RCC 7860 (cell line): ENCODE measurements at regions not wholly inside any gene's neighbourhood (a gene's known extent, or its start where the extent isn't known, plus 50 kb on each side); places are given as distances from the start of the nearest gene placed in this dataset.
"Not testable (repeated sequence)": the region's sequence is repeated elsewhere in the genome, so short reads cannot be mapped to it uniquely, and the experiment has no call there.

ENCODE experiments used
- DNase-seq: peaks from one replicate; pipeline ENCODE4 v3.0.0-alpha.2; 2015; ENCODE audit warnings: low spot score
- FAIRE-seq: peaks from 2 replicates; lab custom pipeline; 2012; peaks lifted over from hg19 to GRCh38; lab: Jason Lieb, UNC

DNA sequence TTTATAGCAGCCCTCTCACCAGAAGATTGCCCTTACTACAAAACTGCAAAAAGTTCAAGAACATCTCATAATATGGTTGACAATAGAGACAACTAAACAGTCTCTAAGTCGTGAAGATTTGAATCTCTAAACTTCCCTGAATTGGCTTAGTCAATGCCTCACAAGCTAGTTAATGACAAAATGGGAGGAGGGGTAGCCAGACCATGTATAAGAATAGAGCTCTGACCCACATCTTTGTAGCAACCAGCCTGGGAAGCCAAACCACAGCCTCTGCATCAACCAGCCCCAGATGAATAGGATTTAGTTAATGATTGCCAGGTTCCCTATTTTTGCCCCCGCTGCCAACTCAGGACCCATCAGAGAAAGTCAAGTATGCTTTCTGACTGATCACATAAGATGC lies 1265.9 kb upstream of the PCDH10 start:
- DNase-seq = peak; percentile 6
- peak; percentile 60 for FAIRE-seq

DNA sequence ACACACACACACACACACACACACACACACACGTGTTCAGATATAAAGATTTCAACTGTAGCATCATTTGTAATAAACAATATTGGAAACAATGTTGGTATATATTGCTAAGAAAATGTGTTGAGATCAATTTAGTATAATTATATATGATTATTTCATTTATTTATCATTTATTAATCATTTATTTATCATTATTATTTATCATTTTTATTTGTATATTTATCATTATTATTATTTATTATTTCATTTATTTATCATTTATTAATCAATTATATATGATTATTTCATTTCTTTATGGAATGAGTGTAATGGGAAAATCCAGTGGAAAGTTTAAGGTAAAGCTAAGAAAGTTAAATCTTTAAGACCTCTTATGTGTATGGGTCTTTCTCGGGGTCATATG lies 1223.4 kb upstream of the PCDH10 start:
- DNase-seq = not testable (repeated sequence)
- peak; percentile 69 for FAIRE-seq

DNA sequence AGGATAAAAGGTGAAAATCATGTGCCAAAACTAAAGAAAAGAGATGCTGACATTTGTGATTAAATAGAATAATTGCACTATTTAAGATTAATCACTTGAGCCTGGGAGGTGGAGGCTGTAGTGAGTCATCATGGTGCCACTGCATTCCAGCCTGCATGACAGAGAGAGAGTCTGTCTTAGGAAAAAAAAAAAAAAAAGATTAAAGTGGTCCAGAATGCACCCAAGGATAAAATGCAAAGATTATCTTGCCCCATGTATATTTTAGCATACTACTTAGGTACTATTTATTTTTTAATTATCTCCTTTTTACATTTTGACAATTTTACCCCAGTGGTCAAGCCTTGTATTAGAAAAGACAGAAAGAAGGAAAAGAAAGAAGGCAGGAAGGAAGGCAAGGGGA lies 1181.4 kb upstream of the PCDH10 start:
- peak; percentile 91 for FAIRE-seq
- DNase-seq = not testable (repeated sequence)

DNA sequence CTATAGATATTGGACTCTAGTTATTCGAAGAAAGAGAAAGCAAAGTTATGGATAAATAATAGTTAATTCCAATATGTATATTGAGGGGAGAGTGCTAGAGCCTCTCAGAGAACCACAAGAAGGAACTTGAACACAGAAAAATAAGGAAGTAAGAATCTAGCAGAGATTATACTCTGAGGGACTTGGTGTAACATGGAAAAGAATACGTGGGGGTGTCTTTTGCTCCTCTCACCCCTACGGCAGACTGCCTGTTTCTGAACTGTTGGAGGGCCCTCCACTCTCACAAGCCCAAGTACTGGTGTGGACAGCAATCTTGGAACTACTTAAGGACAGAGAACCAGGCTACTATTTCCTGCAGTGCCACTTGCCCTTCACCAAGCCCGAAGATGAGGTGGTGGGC lies 1174.4 kb upstream of the PCDH10 start:
- no peak for FAIRE-seq
- no peak for DNase-seq

DNA sequence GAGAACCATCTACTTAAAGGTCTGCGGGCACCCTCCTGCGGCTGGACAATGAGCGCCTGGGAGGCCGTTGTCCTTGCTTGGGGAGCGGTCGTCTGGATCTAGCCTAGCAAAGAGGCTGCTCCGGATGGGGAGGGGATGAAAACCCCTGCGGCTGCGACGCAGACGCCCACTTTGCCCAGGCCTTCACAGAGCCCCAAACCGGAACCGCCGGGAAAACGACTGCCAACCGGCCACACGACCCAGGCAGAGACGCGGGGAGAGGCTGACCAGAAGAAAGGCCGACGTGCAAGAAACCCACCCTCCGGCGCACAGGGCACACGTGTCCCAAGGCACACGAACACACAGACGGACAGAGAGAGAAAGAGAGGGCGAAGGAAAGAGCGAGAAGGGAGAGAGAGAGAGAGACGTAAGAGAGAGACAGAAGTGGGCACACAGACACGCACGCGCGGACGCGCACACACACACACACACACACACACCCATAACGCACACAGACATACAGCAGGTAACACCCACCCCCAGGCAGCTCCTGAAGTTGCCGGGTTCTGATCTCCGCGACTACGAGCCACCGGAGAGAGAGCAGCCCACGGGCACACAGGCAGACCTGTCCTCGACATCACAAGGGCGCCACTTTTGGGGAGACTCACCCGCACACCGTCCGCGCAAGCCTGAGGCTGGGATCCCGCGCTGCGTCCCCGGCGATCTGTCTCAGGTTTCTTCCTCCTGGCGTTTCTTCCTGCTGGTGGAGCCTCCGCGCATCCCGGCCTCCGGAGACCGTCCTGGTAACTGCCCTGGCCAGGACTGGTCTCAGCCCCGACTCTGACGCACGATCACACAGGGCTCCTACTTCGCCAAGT lies 1173.6 kb upstream of the PCDH10 start:
- FAIRE-seq, DNase-seq: not testable (repeated sequence)

DNA sequence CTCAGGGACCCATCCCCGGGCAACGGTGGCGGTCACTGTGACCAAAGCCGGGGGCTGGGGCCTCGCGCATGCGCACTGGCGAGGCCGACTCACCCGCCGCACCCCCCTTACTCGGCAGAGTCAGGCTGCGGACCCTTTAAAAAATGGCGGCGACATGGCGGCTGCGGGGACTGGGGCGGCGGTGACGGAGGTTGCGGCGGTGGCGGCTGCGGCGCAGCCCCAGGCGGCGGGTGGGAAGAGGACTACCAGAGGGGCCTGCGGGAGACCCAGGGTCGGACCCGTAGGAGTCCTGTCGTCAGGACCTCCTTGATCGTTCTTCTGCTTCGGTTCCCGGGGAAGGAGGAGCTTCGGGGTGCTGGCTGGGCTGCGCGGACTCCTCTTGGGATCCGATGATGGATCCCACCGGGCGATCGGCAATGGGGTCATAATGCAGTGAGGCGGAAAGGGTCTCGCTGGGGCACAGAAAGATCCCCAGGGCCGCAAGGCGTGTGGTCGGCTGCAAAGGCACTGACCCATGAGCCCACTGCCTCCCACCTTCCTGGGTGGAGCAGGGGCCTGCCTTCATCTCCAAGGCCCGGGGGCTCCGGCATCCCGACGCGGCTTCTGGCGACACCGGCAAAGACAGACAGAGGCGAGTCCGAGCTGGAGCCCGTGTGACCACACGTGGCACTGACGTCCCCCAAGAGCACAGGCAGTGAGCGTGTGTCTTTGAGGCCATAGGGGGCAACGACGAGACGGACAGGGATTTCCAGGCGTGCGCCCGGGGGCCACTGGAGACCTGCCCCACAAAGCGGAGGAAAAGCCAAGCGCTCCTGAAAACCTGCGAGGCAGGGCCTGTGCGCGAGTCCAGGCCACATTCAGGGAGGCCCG lies 1172.7 kb upstream of the PCDH10 start:
- DNase-seq, FAIRE-seq: not testable (repeated sequence)

DNA sequence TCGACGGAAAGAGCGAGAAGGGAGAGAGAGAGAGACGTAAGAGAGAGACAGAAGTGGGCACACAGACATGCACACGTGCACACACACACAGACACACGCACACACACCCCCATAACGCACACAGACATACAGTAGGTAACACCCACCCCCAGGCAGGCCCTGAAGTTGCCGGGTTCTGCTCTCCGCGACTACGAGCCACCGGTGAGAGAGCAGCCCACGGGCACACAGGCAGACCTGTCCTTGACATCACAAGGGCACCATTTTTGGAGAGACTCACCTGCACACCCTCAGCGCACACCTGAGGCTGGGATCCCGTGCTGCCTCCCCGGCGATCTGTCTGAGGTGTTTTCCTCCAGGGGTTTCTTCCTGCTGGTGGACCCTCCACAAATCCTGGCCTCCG lies 1171.0 kb upstream of the PCDH10 start:
- DNase-seq = no peak
- FAIRE-seq = no peak

DNA sequence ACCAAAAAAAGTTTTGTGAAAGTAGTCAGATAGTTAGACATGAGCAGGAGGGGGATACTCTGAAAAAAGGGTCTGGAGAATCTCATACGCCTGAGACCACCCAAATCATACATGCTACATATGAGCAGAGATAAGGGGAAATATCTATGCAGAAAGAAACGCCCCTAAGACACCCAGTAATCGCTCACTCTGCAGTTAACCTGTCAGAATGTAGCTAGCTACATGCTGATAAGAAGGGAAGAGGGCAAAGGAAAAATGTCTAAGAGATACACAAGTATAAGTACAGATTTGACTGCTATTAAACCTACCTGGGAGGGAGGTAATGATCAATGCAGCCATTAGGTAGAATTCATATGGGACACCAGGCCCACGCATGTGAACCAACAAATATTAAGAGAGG lies 1159.5 kb upstream of the PCDH10 start:
- DNase-seq = no peak
- no peak for FAIRE-seq

DNA sequence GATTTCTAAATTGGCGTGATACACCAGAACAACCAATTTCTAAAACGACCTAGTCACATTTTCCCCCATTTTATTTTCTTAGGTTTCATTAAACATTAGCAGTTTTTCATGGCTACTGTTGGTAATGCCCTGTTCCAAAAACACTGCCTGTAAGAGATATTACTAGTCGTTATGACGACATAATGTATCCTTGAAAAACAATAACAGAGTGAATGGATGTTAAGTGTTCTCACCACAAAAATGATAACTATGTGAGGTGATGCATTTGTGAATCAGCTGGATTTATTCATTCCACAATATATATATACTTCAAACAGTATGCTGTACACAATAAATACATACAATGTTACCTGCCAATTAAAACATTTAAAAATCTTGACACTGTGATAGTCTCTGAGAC lies 1147.6 kb upstream of the PCDH10 start:
- FAIRE-seq = no peak

DNA sequence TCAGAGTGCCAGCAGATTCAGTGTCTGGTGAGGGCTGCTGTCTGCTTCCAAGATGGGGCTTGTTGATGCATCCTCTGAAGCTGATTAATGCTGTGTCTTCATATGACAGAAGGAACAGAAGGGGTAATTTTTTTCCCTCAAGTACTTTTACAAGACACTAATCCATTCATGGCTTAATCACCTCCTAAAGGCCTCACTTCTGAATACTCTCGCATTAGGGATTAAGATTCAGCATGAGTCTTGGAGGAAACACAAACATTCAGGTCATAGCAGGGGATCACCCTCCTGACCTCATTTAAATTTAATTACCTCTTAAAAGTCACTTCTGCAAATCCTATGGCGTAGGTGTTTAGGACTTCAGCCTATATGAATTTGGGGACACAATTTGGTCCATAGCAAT lies 1145.5 kb upstream of the PCDH10 start:
- FAIRE-seq = no peak
- DNase-seq = no peak

More for the DNA sequence above, 1147.6 kb upstream of the PCDH10 start:
- DNase-seq = peak; percentile 39

DNA sequence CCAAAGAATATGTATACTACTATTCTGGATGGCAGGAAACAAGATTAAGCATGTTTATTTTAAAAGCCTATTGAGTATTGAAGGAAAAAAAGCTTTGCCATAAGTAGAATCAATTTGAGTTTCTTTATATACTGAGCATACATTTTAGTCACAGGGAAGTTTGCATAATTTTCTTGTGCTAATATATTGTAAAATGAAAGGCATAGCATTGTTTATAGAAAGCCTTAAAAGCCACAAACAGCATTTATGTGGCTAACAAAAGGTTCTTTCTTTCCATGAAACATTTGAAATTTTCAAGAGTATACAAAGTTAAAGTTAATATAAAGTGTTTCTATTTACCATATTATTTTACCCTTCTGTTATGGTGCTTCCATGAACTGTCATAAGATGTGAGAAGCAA lies 1133.8 kb upstream of the PCDH10 start:
- FAIRE-seq (no peak), DNase-seq (no peak)

DNA sequence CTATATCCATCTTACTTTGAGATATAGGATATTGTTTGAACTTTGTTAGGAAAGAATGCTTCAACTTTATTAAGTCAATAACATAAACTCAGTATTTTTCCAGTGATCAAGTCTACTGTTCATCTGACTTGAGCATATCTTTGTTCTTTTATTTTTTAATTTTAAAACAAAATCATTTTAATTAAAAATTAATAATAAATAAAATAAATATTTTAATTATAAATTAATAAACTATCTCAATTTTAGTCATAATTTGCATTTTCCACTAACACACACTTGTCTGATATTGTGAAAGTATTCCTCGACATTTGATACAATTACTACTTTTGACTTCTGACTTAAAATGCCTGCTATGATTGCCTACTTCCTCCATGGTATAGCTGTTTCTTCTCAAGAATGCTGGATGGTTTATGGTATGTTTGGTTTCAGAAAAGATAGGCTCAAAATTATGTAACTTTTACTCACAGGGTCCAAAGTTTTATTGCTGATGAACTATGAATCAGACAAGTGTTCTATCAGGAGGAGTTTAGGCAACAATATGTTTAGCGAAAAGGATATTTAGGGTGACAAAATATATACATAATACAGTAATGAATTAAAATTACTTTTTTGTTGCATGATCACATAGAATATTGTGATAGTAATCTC lies 1132.3 kb upstream of the PCDH10 start:
- FAIRE-seq (no peak), DNase-seq (no peak)

DNA sequence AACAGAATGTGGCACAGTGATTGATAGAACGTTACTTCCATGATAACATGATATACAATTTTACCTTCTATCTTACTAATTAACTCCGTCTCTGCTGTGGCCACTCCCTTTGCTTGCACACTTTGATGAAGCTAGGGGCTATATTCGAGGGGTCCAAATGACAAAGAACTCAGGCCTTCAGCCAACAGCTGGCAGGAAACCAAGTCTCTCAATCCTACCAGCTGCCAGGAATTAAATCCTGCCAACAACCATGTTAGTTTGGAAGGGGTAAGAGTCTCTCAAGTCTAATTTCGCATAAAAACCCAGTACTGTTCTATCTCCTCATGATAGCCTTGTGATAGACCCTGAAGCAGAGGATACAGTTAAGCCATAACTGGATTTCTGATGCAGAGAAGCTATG lies 1122.9 kb upstream of the PCDH10 start:
- DNase-seq (no peak), FAIRE-seq (no peak)

DNA sequence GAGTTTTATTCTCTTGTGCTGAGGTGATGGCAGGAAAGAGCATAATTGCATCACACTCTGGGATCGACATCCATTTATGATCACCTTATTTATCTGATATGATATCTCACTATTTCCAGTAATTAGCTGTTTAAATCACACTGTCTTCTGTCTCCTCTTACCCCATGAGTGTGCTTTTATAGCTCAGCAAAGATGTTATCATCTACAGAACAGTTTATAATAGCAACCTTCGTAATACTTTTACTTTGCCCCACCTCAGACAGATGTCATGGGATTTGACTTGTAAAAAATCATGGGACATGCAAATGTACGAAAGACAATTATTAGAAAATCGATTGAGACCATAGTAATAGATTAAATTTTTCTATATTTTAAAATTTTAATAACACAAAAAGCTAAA lies 1122.3 kb upstream of the PCDH10 start:
- DNase-seq (no peak), FAIRE-seq (no peak)

DNA sequence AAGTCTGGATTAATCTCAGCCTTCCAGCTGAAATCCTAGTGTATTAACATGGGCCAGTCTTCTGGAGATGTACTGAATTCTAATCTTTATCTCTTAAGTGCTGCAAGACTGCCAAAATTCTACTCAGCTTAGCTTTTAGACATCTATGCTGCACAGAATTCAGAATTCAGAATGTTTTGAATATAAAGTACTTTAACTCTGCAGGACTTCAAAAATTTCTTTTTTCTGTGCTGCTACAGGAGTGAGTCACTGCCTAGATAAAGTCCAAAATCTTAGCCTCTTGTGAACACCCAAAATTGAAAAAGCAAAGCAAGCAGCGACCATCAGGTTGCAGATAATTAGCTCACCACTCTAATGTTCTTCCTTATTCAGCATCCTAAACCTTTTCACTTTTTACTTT lies 1092.6 kb upstream of the PCDH10 start:
- DNase-seq = no peak

DNA sequence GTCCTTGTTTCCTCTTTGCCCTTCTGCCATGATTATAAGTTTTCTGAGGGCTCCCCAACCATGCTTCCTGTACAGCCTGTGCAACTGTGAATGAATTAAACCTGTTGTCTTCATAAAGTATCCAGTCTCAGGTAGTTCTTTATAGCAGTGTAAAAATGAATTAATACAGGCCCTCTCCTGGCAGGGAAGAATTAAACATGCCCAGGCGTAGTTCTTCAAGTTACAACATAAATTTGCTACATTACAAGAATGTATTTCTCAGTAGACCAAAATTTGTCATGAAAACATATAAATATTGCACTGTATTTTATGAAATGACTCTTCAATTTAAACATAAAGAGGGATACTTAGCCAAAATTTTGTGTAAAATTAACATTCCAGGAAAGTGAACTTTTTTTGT lies 1089.9 kb upstream of the PCDH10 start:
- no peak for DNase-seq
- FAIRE-seq = no peak

More for the DNA sequence above, 1092.6 kb upstream of the PCDH10 start:
- no peak for FAIRE-seq

DNA sequence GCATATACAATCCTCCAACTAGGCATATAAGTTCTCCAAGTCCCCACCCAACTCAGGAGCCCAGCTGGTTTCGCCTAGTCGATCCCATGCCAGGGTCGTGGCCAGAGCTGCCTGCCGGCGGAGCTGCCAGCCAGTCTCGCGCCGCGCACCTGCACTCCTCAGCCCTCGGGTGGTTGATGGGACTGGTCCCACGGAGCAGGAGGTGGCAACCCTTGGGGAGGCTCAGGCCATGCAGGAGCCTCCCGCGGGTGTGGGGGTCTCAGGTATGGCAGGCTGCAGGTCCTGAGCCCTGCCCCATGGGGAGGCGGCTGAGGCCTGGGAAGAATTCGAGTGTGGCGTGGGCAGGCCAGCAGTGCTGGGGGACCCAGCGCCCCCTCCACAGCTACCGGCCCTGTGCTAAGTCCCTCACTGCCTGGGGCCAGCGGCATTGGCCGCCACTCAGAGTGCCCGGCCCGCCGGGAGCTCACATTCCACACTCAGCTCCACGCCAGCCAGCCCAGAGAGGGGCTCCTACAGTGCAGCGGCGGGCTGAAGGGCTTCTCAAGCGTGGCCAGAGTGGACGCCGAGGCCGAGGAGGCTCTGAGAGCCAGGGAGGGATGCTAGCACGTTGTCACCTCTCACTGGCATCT lies 1086.4 kb upstream of the PCDH10 start:
- DNase-seq (no peak), FAIRE-seq (no peak)

DNA sequence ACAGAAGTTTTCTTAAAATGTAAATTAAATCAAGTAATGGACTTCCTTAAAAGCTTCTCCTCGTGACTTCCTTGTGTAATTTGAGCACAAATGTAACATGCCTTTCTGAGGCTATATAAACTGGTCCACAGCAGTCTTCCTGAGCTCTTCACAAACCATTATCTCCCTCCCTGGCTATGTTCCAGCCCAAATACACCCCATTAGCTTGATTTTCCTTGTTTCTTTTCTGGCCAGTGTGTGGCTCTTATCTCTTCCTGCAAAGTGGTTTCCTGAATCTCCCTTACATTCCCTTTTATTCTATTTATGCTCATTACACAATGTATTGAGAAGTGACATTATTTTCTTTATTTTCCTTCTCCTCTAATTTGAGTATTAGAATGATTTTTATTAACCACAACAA lies 1085.3 kb upstream of the PCDH10 start:
- no peak for DNase-seq
- no peak for FAIRE-seq

DNA sequence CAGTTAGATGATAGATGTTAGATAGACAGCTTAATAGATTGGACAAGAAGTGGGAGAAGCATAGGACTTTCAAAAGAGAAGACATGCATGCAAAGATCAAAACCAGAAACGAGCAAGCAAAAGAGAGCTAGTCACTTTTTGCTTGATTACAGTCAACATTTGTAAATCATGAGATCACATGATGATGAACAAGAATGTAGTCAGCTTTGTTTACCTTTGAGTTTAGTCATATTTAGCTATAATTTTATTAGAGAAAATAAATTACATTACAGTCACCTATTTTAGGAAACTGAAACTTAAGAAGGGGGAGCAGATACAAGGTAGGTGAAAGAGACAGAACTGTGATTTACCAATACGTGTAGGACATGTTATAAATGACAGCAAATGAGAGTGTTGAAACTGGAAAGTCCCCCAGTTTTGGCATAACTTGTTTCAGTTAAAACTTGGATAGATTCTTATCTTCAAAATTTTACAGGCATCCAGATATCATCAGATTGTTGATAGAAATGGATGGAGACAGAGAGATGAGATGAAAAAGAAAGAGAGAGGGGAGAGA lies 1083.1 kb upstream of the PCDH10 start:
- no peak for DNase-seq
- FAIRE-seq = no peak

DNA sequence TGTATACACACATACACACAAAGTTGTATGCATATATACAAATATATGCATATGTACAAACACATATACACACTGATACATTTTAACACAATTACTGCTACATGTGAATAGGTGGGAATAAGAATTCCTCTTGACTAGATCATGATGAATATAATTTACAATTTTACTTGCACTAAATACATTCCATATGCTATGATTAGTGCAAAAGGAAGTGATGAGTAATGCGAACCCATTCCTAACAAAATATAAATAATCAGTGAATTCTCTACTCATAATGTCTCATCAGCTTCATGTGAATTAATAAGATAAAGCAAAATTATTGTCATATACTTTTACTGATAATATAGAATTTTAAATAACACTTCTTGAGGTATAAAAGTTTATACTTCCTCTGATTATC lies 1077.3 kb upstream of the PCDH10 start:
- FAIRE-seq (no peak), DNase-seq (no peak)

DNA sequence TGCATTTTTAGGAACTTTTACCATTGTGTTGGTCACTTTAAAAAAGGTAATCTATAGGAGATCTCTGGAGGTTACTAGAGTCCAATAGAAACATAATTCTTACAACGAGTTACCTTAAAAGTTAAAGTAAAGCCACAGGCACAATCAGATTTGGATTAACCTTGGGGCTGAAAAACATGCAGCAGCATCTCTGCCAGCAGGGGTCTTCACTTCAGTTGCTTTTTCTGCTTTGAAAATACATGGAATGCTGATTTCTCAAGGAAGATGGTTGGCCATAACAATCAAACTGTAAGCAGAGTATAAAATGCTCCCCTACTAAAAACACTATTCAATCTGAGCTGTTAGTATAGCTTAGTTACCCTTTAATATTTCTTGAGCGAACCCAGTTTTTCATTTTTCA lies 1072.3 kb upstream of the PCDH10 start:
- FAIRE-seq (no peak), DNase-seq (no peak)
